HUDEP-2 (cell line): ENCODE measurements at regions not wholly inside any gene's neighbourhood (a gene's known extent, or its start where the extent isn't known, plus 50 kb on each side); places are given as distances from the start of the nearest gene placed in this dataset.

Source experiments
- DNase-seq, 76 experiments: peaks; one replicate each; lab custom pipeline; 2025; ENCODE audit not compliant: unreplicated experiment in 76 of 76; lab: John Stamatoyannopoulos, UW

DNA sequence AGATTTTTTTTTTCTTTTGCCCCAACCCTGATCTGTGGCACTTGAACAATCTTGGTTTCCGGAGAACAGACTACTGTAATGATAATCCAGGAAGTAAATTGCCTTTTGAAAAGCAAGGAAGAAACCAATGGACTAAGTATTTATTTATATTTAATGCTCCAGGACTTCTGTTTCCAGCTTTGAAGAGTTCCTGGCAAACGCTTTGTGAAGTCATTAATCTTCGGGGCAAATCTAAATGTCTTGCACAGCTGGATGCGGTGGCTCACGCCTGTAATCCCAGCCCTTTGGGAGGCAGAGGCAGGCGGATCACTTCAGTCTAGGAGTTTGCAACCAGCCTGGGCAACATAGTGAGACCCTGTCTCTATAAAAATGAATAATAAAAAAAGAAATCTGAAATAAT, 135.1 kb upstream of the GATA6 start:
- DNase-seq = no peak

DNA sequence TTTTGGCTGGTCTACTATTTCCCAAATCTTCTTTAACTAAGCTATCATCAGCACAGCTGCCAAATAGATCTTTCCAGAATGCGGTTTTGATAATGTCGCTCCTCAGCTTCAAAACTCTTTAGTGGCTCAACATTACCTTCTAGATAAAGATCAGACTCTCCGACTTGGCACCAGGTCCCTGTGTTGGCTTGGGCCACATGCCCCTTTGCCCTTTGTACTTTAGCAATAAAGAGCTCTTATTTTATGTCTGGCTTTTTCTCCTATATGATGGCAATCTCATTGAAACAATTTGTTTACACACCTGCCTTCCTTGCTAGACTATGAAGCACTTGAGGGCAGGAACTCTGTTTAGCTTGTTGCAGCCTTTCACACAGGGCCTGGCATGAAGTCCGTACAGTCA, 128.9 kb upstream of the GATA6 start:
- DNase-seq = no peak

DNA sequence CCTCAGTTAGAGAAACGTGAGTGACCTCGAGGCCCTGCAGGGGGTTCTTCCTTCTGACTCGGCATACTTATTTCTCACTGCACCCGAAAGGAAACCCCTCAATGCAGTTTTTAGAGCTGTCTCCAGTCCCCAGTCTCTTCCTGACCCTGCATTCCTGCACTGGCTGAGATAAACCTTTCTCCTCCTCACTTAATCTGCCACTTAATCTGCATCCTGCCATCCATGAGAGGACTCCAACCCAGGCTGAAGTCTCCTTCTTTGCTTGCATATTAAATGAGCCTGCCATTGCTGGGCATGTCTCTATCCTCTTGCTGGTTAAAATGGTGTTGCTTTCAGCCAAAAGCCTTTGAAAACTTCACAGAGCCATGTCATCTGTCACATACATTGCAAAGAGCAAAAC, 125.6 kb upstream of the GATA6 start:
- no peak for DNase-seq

DNA sequence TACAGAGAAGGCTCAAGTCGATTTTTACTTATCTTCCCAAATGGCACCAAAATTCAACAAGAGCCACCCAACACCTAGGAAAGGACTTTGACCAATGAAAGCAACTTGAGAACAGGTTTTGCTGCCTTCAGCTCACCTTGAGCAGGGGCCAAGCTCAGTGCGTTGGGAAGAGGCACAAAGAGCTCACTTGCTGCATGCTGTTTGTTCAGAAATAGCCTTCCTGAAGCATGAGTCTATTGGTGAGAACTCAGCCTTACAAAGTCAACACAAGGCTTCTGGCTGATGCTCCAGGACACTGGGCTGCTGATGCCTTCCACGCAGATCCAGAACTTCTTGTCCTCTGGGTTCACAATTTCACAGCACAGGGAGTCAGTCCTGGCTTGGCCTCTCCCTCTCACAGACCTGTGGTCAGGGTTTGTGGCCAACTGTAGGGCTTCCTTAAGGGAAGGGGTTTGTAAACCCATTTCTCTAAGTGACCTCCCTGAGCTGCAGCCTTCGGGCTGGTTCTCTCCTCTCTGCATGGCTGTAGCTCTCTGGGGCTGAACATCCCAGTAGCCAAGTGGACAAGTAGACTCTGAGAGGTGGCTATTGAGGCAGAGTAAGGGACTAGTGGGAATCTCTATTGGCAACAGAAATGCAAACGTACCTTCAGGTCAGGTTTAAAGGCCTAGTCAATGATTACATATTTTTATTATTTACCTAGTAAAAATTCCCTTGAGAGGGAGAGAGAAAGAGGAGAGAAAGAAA, 124.7 kb upstream of the GATA6 start:
- DNase-seq = no peak

DNA sequence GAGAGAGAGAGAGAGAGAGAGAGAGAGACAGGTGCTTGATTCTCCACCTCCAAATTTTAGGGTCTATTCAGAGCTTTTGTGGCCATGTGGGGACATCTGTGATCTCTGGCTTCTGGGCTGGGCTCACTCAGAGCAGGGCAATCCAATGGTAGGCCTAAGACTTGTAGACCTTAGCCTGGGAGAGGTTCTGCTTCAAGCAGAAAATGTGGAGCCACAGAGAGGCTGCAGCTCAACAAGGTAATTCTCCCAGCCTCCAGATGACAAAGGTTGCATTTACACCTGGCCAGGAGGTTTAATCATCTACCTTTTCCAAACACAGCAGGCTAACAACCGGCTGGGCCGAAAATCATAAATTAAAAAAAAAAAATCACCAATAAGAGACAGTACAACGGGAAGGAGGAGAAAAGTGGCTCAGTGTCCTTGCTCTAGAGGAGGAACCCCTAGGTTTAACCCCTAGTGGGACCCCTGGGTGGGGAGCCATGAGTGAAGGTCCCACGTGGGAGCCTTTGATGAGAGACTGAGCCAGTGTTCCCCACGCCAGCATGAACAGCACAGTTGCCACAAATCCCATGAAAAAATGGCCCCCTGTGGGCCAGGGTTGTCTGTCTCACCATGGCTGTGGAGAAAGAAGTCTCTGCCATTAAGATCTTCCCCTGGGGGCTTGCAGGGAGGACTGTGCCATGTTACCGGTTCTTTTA, 124.0 kb upstream of the GATA6 start:
- DNase-seq = no peak

DNA sequence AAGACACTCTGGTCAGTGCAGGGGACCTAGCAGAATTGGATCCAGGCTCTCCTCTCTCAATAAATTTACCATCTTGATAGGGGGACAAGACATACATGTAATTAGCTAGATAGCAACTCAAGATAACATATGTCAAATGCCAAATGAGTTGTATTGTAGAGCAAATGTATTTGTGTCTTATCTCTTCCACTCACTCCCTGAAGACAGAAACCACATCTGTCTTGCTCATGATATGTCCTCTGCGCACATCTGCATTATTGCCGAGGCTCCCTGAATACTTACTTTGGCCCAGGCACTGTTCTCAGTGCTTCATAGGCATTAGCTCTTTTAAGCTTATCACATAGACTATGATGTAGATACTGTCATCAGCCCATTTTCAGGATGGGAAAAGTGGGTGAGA, 122.9 kb upstream of the GATA6 start:
- DNase-seq = peak in 8 of 76 experiments; percentile 2 to 43 (median 18)

DNA sequence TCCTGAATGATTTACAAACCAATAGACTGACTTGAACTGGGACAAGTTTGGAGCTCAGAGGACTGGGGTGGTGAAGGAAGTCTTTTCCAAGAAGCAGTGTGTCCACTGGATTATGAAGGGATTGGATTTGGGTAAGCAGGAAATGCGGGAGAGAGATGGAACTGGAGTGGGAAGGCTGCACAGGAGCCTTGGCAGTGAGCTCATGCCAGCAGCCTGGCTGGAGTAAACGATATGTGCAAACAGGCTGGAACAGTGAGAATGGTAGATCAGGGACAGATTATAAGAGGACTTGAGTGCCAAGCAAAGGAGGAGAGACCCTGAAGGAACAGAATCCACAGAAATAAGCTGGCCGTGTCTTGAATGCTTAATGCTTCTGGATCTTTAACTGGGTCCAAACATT, 121.9 kb upstream of the GATA6 start:
- no peak for DNase-seq

DNA sequence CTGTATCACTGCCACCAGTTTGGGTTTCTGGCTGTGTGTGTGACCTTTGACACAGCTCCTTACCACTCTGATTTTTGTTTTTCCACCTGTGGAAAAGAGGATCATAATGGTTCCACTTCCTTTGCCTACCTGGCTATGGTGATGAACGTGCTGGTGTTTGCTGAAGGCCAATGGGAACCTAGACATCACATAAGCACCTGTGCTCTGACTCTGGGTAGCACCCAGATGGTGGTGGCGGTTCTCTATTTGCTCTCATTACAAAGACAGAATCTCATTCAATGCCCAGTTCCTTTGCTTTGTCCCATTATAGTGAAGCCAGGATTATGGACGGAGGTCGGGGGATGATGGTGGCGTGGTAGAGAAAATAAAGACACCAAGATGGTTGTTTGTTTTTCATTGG, 121.2 kb upstream of the GATA6 start:
- no peak for DNase-seq

DNA sequence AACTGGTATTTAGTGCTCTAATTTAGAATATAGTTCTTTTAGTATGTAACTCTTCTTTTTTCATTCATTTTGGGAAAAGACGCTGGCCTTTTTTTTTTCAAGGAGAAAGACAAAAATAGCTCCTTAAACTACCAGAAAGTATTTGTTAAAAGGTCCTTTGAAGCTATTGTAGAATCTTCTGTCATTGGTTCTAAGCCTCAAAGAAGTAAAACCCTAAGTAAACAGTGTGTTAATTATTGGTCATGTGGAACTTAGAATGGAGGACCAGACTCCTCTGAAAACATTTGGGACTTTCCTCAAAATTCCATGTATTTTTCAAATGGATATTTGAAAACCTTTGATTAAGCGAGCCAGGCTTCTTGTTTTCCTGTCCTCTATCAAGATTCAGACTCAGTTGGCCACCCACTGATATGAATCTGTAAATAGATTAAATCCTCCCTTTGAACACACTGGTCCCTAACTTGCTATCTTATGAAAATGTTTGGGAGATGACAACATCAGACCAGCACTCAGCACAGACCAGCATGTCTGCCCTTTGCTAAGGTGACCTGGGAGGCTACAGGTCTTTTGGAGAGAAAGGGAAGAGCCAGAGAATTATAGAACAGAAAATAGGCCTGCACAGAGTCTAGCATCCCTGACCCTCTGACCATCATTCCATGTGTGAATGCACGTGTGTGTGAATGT, 120.3 kb upstream of the GATA6 start:
- no peak for DNase-seq

DNA sequence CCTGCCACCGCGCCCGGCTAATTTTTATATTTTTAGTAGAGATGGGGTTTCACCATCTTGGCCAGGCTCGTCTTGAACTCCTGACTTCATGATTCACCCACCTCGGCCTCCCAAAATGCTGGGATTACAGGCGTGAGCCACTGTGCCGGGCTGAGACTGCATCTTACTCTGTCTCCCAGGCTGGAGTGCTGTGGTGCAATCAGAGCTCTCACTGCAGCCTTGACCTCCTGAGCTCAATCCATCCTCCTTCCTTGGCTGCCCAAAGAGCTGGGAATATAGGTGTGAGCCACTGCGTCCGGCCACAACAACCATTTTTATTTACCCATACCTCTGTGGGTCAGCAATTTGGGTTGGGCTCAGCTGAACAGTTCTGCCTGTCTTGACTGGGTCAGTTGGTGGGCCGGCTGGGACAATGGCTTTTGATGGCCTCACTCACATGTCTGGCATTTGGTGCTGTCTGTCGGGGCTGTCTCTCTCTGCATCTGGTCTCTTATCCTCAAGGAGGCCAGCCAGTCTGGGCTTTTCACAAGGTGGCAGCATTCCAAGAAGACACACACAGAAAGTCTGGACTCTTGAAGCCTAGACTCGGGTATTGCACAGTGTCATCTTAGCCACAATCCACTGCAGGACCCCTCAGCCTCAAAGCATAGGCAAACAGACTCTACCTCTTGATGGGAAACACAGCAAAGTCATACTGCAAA, 116.8 kb upstream of the GATA6 start:
- peak in 1 of 76 experiments; percentile 2 for DNase-seq

DNA sequence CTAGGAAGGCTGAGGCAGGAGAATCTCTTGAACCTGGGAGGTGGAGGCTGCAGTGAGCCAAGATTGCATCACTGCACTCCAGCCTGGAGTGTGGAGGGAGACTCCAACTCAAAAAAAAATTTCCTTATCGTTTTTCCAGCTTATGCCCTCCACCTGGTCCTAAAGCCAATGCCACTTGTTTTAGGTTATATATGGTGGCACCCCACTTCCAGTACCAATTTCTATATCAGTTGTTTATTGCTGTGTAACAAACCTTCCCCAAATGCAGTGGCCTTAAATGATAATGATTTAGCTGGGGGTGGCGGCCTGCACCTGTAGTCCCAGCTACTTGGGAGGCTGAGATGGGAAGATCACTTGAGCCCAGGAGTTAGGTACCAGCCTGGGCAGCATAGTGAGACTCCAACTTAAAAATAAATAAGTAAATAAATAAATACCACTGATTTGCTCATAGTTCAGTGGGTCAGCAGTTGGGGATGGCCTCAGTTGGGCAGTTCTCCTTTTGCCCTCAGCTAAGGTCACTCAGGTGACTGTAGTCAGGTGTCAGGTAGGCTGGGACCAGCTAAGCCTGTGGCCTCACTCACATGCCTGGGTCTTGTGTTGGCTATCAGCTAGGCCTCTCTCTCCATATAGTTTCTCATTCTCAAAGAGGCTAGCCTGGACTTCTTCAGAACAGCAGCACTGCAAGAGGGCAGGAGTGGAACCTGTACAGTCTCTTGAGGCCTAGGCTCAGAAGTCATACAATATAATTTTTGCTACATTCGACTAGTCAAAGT, 113.7 kb upstream of the GATA6 start:
- DNase-seq = no peak

DNA sequence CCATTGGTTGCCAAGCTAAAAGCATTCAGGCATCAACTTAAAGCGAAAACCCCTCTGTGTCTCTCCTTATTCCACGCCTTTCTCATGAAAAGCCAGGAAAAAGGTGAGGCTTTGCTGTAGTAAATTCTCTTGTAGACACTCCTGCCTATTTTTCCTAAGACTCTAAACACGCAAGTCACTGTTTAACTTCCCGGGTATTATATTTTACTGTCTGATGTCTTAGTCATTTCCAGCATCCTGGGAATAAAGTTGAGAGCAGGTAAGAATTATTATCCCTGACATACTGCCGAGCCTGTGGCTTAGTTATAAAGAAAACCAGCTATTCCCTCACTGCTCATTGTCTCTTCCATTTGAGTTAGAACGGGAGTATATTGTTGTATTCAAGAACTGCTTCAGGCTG, 112.4 kb upstream of the GATA6 start:
- no peak for DNase-seq

DNA sequence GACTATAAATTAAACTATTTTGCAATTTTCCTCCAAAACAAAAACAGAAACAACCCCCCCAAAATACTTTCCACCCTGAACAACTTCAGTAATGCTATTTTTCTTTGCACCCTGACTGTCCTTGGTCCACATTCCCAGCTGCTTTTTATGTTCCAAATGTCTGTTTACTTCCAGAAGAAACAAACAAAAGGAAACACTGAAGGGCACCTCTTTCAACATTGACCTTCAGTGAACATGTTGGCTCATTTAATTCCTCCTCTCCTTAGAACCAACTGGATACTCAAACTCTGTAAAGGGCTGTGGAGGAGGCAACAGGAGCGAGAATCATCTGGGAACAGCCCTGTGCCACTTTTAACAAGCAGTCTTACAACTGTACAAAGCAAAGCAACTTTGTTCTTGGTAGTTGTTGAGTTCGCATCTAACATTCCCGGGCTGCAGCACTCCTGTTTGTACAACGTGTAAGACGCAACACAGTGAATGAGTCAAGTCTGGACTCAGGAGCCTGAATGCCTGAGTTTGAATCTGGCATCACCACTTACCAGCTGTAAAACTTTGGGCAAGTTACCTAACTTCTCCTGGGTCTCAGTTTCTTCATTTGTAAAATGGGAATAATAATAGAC, 111.4 kb upstream of the GATA6 start:
- no peak for DNase-seq

DNA sequence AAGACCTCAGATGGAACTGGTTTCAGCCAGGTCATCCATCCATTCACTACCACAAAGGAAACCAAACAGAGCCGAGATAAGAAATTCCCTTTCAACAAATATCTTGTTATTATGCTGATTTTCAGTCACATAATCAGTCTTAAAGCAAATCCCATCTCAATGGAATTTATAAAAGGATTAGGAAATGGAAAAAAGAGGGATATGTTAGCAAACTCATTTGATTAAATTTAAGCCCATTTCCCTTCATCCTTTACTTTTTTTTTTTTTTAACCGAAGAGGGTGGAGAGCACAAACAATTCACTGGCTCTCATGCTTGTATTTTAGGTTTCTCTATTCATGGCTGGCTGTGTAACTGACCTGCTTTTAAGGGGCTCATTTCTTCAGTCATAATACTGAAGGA, 109.0 kb upstream of the GATA6 start:
- no peak for DNase-seq

DNA sequence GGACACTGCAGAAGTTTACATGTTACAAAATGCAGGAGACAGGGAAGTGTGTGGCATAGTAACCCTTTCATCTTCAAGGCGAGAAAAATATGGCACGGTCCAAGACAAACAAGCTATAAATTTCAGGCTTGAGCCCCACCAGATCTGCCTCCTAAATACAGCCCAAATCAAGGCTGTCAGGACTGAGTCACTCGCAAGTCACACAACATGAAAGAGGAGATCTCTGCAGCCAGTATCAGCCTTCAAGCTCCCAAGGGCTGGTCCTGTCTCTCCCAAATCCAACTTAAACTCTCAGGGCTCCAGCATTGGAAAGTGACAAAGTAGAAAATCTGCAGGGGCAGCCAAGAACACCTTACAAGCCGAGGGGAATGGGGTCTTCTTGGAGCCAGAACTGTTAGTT, 106.3 kb upstream of the GATA6 start:
- DNase-seq = no peak

DNA sequence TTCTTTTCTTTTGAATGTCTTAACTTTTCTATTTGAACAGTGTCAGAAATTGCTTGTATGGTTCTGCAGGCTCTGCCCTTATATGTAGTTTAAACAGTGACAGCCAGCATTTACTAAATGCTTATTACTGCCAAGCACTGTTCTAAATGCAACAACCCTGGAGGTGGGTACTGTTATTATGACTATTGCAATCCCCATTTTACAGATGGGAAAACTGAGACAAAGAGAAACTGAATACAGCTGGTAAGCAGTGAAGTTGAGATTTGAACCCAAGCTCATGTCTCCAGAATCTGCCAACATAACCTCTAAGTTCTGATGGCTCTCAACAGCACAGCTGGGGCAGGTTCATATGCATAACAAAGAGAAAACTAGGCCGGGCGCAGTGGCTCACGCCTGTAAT, 105.7 kb upstream of the GATA6 start:
- DNase-seq = no peak

DNA sequence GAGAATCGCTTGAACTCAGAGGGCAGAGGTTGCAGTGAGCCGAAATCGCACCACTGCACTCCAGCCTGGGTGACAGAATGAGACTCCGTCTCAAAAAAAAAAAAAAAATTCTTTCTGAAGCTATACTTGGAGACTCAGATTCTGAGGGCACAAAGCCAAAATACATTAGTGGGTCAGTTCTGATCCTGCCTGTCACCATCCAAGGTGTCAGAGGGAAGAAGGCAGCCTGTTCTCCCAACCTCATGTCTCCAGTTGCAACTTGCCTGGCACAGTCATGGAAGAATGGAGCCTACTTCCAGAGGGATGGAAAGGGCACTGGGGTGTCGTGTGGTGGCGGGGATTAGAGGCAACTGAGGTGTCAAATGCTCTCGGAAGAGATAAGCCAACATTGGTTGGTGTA, 104.8 kb upstream of the GATA6 start:
- no peak for DNase-seq

DNA sequence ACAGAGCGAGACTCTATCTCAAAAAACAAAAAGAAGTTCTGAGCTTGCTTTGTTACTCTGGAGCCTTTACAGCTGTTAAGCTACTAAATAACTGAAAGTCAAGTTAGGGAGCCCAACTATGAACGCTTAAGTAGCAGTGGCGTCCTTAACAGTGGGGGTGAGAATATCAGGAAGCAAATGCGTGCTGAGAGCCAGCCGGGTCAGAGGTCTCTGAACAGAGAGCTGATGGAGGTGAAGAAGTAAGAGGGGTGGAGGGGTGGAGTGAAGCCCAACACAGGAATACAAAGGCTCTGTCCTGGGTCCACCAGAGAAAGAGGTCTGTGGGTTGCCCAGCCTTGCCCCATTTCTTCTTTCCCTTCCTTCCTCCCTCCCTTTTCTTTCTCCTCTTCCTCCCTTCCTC, 104.1 kb upstream of the GATA6 start:
- DNase-seq = no peak

DNA sequence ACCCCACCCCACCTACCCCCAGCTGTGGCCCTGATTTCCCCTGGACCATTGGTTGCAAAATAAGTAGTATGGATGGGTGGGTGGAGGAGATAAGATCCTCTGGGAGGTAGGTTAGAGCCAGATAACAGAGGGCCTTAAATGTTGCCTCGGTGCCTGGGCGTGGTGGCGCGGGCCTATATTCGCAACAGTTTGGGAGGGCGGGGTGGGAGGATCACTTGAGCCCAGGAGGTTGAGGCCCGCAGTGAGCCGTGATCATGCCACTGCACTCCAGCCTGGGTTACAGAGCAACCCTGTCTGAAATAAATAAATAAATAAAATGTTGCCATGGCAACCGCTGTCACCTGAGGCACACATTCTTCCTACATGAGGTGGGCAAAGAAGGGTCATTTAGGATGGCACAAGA, 103.3 kb upstream of the GATA6 start:
- peak in 54 of 76 experiments; percentile 0 to 74 (median 34) for DNase-seq

DNA sequence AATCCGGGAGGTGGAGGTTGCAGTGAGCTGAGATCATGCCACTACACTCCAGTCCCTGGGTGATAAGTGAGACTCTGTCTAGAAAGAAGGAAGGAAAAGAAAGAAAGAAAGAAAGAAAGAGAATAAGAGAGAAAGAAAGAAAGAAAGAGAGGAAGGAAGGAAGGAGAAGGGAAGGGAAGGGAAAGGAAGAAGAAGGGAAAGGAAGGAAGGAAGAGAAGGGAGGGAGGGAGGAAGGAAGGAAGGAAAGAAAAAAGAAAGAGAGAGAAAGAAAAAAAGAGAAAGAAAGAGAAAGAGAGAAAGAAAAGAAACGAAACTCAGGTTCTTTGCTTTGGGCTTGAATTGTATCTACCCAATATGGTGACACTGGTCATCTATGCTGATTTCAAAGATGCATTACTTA, 102.3 kb upstream of the GATA6 start:
- DNase-seq = no peak
